GM19099 (cell line): ENCODE measurements at regions not wholly inside any gene's neighbourhood (a gene's known extent, or its start where the extent isn't known, plus 50 kb on each side); places are given as distances from the start of the nearest gene placed in this dataset.

Source experiments
- POLR2A ChIP-seq: IDR thresholded peaks from 3 replicates; pipeline ENCODE4 v1.6.1; 2011; ENCODE audit warnings: low read depth; ENCODE audit not compliant: insufficient read length; ENCODE audit errors: extremely low read depth

GRCh38 chr13:105213512-105213911, 1322.0 kb downstream of the EFNB2 start:
- no peak for TF ChIP-seq POLR2A

- TF ChIP-seq POLR2A: no peak
Measured at GRCh38 chr13:105207572-105208293, 1327.7 kb downstream of the EFNB2 start.

GRCh38 chr13:105202354-105202753, 1333.1 kb downstream of the EFNB2 start:
- no peak for TF ChIP-seq POLR2A

GRCh38 chr13:105201351-105201750, 1334.1 kb downstream of the EFNB2 start:
- no peak for TF ChIP-seq POLR2A

- TF ChIP-seq POLR2A: no peak
Measured at GRCh38 chr13:105200181-105200580, 1335.3 kb downstream of the EFNB2 start.

GRCh38 chr13:105196052-105196451, 1339.4 kb downstream of the EFNB2 start:
- no peak for TF ChIP-seq POLR2A

- TF ChIP-seq POLR2A: no peak
Measured at GRCh38 chr13:105193026-105193425, 1342.4 kb downstream of the EFNB2 start.

- TF ChIP-seq POLR2A: no peak
Measured at GRCh38 chr13:105184201-105184600, 1351.3 kb downstream of the EFNB2 start.

GRCh38 chr13:105177265-105177900, 1358.1 kb downstream of the EFNB2 start:
- TF ChIP-seq POLR2A: no peak

GRCh38 chr13:105170438-105170837, 1365.0 kb downstream of the EFNB2 start:
- no peak for TF ChIP-seq POLR2A

- no peak for TF ChIP-seq POLR2A
Measured at GRCh38 chr13:105168295-105168694, 1367.2 kb downstream of the EFNB2 start.

GRCh38 chr13:105167385-105167784, 1368.1 kb downstream of the EFNB2 start:
- TF ChIP-seq POLR2A: no peak

- no peak for TF ChIP-seq POLR2A
Measured at GRCh38 chr13:105165449-105166125, 1369.9 kb downstream of the EFNB2 start.

GRCh38 chr13:105159841-105160240, 1375.6 kb downstream of the EFNB2 start:
- no peak for TF ChIP-seq POLR2A

GRCh38 chr13:105153611-105154010, 1381.9 kb downstream of the EFNB2 start:
- no peak for TF ChIP-seq POLR2A

- TF ChIP-seq POLR2A: no peak
Measured at GRCh38 chr13:105151639-105152038, 1383.8 kb downstream of the EFNB2 start.

- TF ChIP-seq POLR2A: no peak
Measured at GRCh38 chr13:105147461-105147860, 1388.0 kb downstream of the EFNB2 start.

- no peak for TF ChIP-seq POLR2A
Measured at GRCh38 chr13:105144936-105145335, 1390.5 kb downstream of the EFNB2 start.
